ENCODE measurements at regions not wholly inside any gene's neighbourhood (a gene's known extent, or its start where the extent isn't known, plus 50 kb on each side); places are given as distances from the start of the nearest gene placed in this dataset.

GRCh38 chr14:71328183-71328582, 420.9 kb downstream of the PCNX1 start:
- TF ChIP-seq, protein P1, sequence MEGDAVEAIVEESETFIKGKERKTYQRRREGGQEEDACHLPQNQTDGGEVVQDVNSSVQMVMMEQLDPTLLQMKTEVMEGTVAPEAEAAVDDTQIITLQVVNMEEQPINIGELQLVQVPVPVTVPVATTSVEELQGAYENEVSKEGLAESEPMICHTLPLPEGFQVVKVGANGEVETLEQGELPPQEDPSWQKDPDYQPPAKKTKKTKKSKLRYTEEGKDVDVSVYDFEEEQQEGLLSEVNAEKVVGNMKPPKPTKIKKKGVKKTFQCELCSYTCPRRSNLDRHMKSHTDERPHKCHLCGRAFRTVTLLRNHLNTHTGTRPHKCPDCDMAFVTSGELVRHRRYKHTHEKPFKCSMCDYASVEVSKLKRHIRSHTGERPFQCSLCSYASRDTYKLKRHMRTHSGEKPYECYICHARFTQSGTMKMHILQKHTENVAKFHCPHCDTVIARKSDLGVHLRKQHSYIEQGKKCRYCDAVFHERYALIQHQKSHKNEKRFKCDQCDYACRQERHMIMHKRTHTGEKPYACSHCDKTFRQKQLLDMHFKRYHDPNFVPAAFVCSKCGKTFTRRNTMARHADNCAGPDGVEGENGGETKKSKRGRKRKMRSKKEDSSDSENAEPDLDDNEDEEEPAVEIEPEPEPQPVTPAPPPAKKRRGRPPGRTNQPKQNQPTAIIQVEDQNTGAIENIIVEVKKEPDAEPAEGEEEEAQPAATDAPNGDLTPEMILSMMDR (IDR thresholded peaks at IDR 0.05; ENCODE audit: low read depth, low read length, missing input control): no peak
- TF ChIP-seq, protein P2, sequence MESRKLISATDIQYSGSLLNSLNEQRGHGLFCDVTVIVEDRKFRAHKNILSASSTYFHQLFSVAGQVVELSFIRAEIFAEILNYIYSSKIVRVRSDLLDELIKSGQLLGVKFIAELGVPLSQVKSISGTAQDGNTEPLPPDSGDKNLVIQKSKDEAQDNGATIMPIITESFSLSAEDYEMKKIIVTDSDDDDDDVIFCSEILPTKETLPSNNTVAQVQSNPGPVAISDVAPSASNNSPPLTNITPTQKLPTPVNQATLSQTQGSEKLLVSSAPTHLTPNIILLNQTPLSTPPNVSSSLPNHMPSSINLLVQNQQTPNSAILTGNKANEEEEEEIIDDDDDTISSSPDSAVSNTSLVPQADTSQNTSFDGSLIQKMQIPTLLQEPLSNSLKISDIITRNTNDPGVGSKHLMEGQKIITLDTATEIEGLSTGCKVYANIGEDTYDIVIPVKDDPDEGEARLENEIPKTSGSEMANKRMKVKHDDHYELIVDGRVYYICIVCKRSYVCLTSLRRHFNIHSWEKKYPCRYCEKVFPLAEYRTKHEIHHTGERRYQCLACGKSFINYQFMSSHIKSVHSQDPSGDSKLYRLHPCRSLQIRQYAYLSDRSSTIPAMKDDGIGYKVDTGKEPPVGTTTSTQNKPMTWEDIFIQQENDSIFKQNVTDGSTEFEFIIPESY (IDR thresholded peaks at IDR 0.05): no peak
- TF ChIP-seq JUND (IDR thresholded peaks at IDR 0.05) (no peak), YY1 (IDR thresholded peaks at IDR 0.05) (no peak), EGR1 (IDR thresholded peaks at IDR 0.05; ENCODE audit: low read depth in 2 of 2) (no peak), HNF4A (conservative IDR thresholded peaks at IDR 0.05) (no peak)
- TF ChIP-seq, protein P3, sequence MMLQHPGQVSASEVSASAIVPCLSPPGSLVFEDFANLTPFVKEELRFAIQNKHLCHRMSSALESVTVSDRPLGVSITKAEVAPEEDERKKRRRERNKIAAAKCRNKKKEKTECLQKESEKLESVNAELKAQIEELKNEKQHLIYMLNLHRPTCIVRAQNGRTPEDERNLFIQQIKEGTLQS (IDR thresholded peaks at IDR 0.05): no peak
